ENCODE measurements at regions not wholly inside any gene's neighbourhood (a gene's known extent, or its start where the extent isn't known, plus 50 kb on each side); places are given as distances from the start of the nearest gene placed in this dataset.

DNA sequence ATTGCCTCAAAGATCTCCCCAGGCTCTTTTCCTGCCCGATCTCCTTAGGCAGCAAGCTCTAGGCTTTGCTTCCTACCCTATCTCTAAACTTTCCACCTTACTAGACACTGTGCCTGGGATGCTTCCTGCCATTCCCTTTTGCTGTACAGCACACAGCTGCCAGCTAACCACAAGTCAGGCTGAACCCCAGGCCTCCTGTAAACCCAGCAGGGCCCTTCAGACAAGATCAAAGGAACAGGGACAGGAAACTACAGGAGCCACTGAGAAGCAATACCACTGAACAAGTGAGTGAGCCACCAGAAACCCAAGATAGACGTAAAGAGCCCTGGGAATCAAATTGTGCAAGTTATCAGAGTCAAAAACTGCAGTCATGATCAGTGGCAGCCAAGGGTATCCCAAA, 180.7 kb downstream of the SUCLG1 start:
- peaks cover 20% of the 10 kb centered on the region for H3K4me1 ChIP-seq (ENCODE audit: insufficient read depth, low read length)
- no peak overlapping the region for H3K4me3 ChIP-seq (ENCODE audit: low read length)
- no peaks in the 10 kb centered on the region for H3K9me3 ChIP-seq (ENCODE audit: control insufficient read depth in 1 of 2, insufficient read depth in 1 of 2, low read length in 2 of 2)
- peaks cover 0 to 5% of the 10 kb centered on the region in 2 experiments for H3K27me3 ChIP-seq (ENCODE audit: control insufficient read depth in 1 of 2, insufficient read depth in 2 of 2, low read length in 2 of 2)
- H3K27ac ChIP-seq (ENCODE audit: low read depth in 1 of 2, low read length in 2 of 2), result no peak overlapping the region
- H3K36me3 ChIP-seq (ENCODE audit: insufficient read depth, low read length), result no peaks in the 10 kb centered on the region
- no peaks in the 10 kb centered on the region for H3K36me3 Mint-ChIP-seq (ENCODE audit: low read depth)
- POLR2A ChIA-PET, result no interaction called here
- intact Hi-C loops (cut with DNase I, micrococcal nuclease), result no loop called here
- H3K27ac Mint-ChIP-seq, result no peak overlapping the region
- H3K9me3 Mint-ChIP-seq, result no peaks in the 10 kb centered on the region
- CTCF ChIA-PET, result no interaction called here
- no peak overlapping the region for H3K4me3 Mint-ChIP-seq
- H3K27me3 Mint-ChIP-seq, result peaks cover 18% of the 10 kb centered on the region
- TF ChIP-seq, protein P1, sequence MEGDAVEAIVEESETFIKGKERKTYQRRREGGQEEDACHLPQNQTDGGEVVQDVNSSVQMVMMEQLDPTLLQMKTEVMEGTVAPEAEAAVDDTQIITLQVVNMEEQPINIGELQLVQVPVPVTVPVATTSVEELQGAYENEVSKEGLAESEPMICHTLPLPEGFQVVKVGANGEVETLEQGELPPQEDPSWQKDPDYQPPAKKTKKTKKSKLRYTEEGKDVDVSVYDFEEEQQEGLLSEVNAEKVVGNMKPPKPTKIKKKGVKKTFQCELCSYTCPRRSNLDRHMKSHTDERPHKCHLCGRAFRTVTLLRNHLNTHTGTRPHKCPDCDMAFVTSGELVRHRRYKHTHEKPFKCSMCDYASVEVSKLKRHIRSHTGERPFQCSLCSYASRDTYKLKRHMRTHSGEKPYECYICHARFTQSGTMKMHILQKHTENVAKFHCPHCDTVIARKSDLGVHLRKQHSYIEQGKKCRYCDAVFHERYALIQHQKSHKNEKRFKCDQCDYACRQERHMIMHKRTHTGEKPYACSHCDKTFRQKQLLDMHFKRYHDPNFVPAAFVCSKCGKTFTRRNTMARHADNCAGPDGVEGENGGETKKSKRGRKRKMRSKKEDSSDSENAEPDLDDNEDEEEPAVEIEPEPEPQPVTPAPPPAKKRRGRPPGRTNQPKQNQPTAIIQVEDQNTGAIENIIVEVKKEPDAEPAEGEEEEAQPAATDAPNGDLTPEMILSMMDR (IDR thresholded peaks at IDR 0.05), result no peak
- peaks cover 30% of the 10 kb centered on the region for H3K4me1 Mint-ChIP-seq (ENCODE audit: low read depth)
- ATAC-seq (ENCODE audit: poor library complexity) (no peak), DNase-seq (peak in 2 of 14 experiments; percentile 6 to 17)

DNA sequence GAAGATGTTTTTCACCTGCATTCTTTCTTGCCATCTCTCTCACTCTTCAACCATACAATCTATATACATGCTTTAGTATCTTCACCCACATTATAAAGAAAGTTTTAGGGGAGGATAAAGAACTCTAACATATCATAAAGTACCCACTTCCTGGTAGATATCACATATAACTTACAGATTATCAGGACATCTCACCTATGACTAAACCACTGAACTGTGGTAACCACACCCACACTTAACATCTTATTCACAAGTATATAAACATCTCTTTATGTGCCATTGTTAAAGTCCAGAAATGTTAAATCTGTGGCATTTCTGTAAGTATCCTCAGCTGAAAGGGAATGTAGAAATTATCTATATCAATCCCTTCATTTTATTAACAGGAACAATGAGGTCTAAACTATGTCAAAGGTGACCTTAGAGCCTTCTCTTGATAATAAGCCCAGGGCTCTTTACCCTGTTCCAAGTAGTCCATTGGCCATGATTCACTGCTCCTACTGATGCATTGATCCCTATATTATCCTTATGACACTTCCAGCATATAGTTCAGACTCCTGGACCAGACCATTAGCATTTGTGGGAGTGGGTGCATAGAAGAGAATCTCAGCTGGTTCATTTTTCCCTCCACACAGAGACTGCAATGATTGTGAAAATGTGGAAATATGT, 182.4 kb downstream of the SUCLG1 start:
- H3K27ac Mint-ChIP-seq, result no peak overlapping the region
- POLR2A ChIA-PET, result no interaction called here
- H3K4me1 Mint-ChIP-seq (ENCODE audit: low read depth), result peaks cover 30% of the 10 kb centered on the region
- intact Hi-C loops (cut with DNase I, micrococcal nuclease), result no loop called here
- H3K36me3 ChIP-seq (ENCODE audit: insufficient read depth, low read length), result no peaks in the 10 kb centered on the region
- CTCF ChIA-PET, result no interaction called here
- peaks cover 0 to 5% of the 10 kb centered on the region in 2 experiments for H3K27me3 ChIP-seq (ENCODE audit: control insufficient read depth in 1 of 2, insufficient read depth in 2 of 2, low read length in 2 of 2)
- H3K27ac ChIP-seq (ENCODE audit: low read depth in 1 of 2, low read length in 2 of 2), result no peak overlapping the region
- peaks cover 20% of the 10 kb centered on the region for H3K4me1 ChIP-seq (ENCODE audit: insufficient read depth, low read length)
- no peak overlapping the region for H3K4me3 ChIP-seq (ENCODE audit: low read length)
- no peaks in the 10 kb centered on the region for H3K9me3 Mint-ChIP-seq
- H3K27me3 Mint-ChIP-seq, result peaks cover 24% of the 10 kb centered on the region
- ATAC-seq (ENCODE audit: poor library complexity), result no peak
- TF ChIP-seq, protein P1 (IDR thresholded peaks at IDR 0.05), result no peak
- no peaks in the 10 kb centered on the region for H3K9me3 ChIP-seq (ENCODE audit: control insufficient read depth in 1 of 2, insufficient read depth in 1 of 2, low read length in 2 of 2)
- no peaks in the 10 kb centered on the region for H3K36me3 Mint-ChIP-seq (ENCODE audit: low read depth)
- peak in 1 of 14 experiments; percentile 45 for DNase-seq
- peak overlapping the region; percentile 62 for H3K4me3 Mint-ChIP-seq

DNA sequence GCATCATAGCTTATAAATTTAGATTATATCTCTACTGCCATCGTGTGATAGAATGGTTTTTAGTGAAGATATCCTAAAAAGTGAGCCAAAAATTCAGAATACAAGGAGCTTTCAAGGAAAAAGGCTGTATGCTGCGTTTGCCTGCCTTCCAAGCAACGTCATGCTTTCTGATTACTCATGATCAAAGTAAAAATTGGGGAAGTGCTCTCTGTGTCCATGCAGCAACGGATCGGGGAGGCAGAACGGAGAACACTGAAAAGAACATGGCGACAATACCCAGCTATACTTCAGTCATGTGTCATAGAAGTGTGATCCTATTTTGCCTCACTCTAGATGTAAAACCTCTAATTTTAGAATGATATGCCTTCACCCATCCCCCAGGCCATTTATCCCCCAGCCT, 185.7 kb downstream of the SUCLG1 start:
- H3K4me3 ChIP-seq (ENCODE audit: low read length), result no peak overlapping the region
- no peak overlapping the region for H3K27ac ChIP-seq (ENCODE audit: low read depth in 1 of 2, low read length in 2 of 2)
- Mint-ChIP-seq H3K36me3 (ENCODE audit: low read depth) (no peaks in the 10 kb centered on the region), H3K9me3 (no peaks in the 10 kb centered on the region), H3K27ac (no peak overlapping the region), H3K27me3 (peaks cover 22% of the 10 kb centered on the region), H3K4me3 (no peak overlapping the region), H3K4me1 (ENCODE audit: low read depth) (peaks cover 27% of the 10 kb centered on the region)
- peaks cover 16% of the 10 kb centered on the region for H3K4me1 ChIP-seq (ENCODE audit: insufficient read depth, low read length)
- no peaks in the 10 kb centered on the region for H3K9me3 ChIP-seq (ENCODE audit: control insufficient read depth in 1 of 2, insufficient read depth in 1 of 2, low read length in 2 of 2)
- TF ChIP-seq, protein P1 (IDR thresholded peaks at IDR 0.05), result no peak
- DNase-seq, result no peak
- CTCF ChIA-PET, result no interaction called here
- H3K36me3 ChIP-seq (ENCODE audit: insufficient read depth, low read length), result no peaks in the 10 kb centered on the region
- ATAC-seq (ENCODE audit: poor library complexity), result no peak
- POLR2A ChIA-PET, result no interaction called here
- intact Hi-C loops (cut with DNase I, micrococcal nuclease), result no loop called here
- H3K27me3 ChIP-seq (ENCODE audit: control insufficient read depth in 1 of 2, insufficient read depth in 2 of 2, low read length in 2 of 2), result peaks cover 0 to 5% of the 10 kb centered on the region in 2 experiments
